Stimulated activated CD4-positive, alpha-beta T cell treated with anti-CD3 and anti-CD28 coated beads, TNF-alpha, amount 100 ng/mL, for 48 hours (primary cell): ENCODE measurements at regions not wholly inside any gene's neighbourhood (a gene's known extent, or its start where the extent isn't known, plus 50 kb on each side); places are given as distances from the start of the nearest gene placed in this dataset.
"Not testable (repeated sequence)": the region's sequence is repeated elsewhere in the genome, so short reads cannot be mapped to it uniquely, and the experiment has no call there.

Experiments used
- DNase-seq, 3 donors: peaks; one replicate each; pipeline ENCODE4 v3.0.0-alpha.2; 2020; ENCODE audit warnings: low read depth in 3 of 3

DNA sequence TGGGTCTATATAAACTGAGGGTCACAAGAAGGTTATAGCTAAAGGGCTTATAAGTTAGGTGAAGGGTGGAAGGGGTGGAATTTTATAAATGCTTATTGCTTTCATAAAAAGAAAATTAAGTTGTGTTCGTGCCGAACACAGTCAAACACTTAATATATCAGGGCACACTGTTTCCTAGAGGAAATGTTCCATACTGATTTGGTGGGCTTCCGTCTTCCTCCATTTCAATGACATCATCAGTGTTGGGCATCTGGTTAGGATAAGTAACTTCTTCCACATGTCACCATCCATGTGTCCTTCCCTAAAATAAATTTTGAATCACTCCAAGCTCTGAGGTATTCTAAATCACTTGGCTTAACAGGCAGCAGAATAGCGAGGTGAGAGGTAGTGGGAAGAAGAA lies 466.4 kb downstream of the MED13L start:
- DNase-seq, result no peak

- DNase-seq, result no peak
These were observed 467.2 kb downstream of the MED13L start for GRCh38 chr12:115810122-115810901.

DNA sequence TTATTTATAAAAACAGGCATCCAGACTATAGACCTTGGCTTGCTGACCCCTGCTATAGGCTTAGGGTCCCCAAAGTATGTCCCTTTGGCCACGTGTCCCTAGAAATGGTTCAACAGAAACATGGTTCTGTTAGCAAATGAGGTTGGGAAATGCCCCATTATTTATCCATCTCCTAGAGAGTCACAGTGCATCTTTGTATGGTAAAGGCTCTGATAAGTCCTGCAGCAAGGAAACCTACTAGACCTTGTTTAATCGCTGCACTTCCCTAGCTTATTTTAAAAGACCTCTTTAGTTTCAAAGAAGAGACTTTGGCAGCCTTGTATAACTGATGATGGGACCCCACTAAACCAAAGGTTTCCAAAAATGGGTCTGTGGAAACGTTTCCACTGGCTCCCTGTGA lies 471.5 kb downstream of the MED13L start:
- DNase-seq, result no peak

DNA sequence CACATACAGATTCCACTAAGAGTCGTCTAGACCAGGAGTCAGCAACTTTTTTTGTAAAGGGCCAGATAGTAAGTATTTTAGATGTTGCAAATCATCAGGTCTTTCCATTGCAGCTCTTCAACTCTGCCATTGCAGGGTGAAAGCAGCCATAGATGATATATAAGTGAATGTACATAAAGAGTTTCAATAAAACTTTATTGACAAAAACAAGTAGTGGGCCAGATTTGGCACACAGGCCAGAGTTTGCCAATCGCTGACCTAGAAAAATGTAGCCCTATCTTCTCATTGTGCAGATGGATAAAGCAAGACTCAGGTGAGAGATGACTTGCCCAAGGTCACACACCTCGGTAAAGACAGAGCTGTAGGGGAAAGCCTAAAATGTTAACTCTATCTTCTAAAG lies 474.7 kb downstream of the MED13L start:
- no peak for DNase-seq

GRCh38 chr12:115801871-115802270 lies 475.6 kb downstream of the MED13L start:
- DNase-seq, result no peak

GRCh38 chr12:115799610-115800009 lies 477.9 kb downstream of the MED13L start:
- no peak for DNase-seq

DNA sequence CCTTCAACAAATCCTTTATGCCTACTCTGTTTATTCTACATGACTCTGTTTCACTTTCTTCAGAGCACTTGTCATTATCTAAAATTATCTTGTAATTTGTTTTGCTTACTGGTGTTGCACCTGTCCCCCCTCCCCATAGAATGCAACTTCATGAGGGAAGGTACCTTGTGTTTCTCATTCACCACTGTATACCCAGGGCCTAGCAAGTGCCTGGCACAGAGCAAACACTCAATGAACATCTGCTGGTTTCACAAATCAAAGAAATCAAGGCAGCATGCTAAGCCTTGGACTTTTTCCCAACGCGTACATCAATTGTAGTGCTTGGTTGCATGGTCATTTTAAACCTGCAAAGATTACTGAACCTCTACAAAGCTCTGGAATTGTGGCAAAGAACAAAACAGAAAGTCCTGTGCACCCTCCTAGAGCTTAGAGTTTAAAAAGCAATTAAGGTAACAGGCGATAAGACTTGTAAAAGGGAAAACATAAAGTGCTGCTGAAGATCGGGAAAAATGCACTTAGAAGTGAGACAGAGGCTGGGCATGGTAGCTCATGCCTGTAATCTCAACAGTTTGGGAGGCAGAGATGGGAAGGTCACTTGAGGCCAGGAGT lies 479.1 kb downstream of the MED13L start:
- DNase-seq, result no peak

GRCh38 chr12:115794659-115795081 lies 482.8 kb downstream of the MED13L start:
- no peak for DNase-seq

DNA sequence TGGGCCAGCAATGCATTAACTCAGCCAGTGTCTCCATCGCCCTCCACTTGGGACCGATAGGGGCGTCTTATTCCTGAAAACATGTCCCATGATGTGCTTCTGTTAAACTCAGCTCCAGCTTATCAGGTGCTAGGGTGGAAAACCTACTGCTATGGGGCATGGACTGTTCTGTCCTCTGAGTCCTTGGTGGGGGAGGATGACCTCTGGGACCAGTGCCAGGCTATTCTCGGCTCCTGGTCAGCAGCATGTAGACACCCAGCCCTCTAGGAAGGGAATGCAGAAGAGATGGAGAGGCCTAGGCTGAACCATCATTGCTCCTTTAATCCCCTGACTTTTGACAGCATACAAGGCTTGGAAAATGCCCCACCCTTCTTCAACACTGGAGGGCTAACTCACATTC lies 486.2 kb downstream of the MED13L start:
- no peak for DNase-seq

DNA sequence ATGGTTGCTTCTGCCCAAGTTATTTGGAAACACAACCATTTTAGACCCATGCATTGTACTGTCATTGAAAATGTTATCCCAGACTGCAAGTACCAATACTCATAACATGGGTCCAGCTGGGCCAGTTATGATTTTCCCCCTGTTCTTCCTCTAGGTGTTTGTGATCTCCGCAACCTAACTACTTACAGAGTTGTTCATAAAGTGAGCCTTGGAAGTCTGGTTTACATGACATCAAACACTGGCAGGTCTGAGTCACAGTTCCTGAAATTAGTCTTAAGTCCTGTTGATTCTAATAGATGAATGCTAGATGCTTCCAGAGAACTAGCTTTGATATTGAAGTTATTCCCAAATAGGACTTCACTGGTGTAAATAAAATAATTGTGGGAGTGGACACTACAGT lies 487.0 kb downstream of the MED13L start:
- DNase-seq, result no peak

DNA sequence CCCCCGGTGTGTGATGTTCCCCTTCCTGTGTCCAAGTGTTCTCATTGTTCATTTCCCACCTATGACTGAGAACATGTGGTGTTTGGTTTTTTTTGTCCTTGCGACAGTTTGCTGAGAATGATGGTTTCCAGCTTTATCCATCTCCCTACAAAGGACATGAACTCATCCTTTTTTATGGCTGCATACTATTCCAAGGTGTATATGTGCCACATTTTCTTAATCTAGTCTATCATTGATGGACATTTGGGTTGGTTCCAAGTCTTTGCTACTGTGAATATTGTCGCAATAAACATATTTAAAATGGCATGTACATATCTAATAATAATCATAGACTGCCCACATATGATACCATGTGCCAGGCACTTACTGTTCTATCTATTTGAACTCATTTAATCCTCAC lies 491.0 kb downstream of the MED13L start:
- not testable (repeated sequence) for DNase-seq

DNA sequence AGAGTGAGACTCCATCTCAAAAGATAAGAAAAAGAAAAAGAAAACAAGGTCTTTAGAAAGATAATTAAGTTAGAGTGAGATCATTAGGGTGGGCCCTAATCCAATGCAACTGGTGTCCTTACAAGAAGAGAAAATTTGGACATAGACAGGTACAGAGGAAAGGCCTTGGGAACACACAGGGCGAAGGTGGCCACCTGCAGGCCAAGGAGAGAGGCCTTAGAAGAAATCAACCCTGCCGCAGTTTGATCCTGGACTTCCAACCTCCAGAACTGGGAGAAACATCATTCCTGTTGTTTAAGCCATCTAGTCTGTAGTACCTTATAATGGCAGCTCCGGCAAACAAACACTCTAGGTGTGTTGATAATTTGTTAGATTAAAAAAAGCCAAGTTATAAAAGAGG lies 491.9 kb downstream of the MED13L start:
- no peak for DNase-seq

DNA sequence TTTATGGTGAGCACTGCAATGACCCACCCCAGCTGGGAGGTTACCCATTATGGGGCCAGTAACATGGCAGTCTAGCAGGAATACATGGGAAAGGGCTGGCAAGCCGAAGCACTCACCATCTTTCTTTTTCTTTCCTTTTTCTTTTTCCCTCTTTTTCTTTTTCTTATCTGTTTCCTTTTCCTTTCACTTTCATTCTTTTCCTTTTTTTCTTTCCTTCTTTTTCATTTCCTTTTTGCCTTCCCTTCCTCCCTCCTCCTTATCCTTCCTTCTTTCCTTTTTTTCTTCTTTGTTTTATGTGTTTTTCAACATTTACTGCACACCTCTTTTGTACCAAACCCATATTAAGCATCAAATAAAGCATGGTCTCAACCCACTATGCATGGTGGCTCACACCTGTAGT lies 501.1 kb downstream of the MED13L start:
- DNase-seq, result no peak

- no peak for DNase-seq
These were observed 503.2 kb downstream of the MED13L start for GRCh38 chr12:115774148-115774895.

DNA sequence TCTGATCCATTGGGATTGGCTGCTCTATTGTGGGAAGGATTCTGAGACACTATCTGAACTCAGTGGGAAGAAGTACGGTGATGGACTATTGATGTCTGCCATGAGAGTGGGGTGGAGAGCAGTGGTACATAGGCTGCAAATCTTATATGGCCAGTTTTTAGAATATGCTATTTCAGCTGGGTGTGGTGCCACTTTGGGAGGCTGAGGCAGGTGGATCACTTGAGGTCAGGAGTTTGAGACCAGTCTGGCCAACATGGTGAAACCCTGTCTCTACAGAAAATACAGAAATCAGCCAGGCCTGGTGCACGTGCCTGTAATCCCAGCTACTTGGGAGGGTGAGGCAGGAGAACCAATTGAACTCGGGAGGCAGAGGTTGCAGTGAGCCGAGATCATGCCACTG lies 505.9 kb downstream of the MED13L start:
- no peak for DNase-seq

GRCh38 chr12:115771065-115771464 lies 506.4 kb downstream of the MED13L start:
- DNase-seq, result no peak

DNA sequence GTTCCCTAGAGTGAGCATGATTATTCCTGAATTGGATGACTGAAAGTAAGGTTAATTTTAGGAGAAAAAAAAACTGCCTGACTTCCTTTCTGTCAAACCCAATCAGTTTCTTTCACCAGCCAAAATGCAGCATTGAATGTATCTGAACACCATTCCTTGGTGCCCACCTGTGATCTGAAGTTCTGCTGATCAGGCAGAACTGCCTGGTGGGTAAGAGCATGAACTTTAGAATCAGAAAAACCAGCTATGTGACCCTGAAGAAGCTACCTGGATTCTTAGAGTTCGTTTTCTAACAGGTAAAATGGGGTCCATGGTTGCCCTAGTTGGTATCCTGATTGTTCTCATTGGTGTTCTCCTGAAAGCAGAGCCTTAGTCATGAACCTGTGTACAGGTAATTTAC lies 506.9 kb downstream of the MED13L start:
- DNase-seq, result no peak

GRCh38 chr12:115767916-115768315 lies 509.6 kb downstream of the MED13L start:
- no peak for DNase-seq

- no peak for DNase-seq
These were observed 513.4 kb downstream of the MED13L start for GRCh38 chr12:115763982-115764621.

GRCh38 chr12:115763376-115763775 lies 514.1 kb downstream of the MED13L start:
- no peak for DNase-seq

GRCh38 chr12:115762936-115763335 lies 514.6 kb downstream of the MED13L start:
- DNase-seq, result no peak

- no peak for DNase-seq
These were observed 515.7 kb downstream of the MED13L start for GRCh38 chr12:115761784-115762183.
